Naive B cell (primary cell): ENCODE measurements at regions not wholly inside any gene's neighbourhood (a gene's known extent, or its start where the extent isn't known, plus 50 kb on each side); places are given as distances from the start of the nearest gene placed in this dataset.
A peak's percentile ranks its signal among the peaks of the same experiment; 100 is the strongest.

ENCODE experiments used
- ATAC-seq, 2 donors: fragments of 150-1000 bp; cut with Tn5 transposase; 2 replicates each; pipeline ENCODE4 v1.10.0; 2021; ENCODE audit warnings: low read depth in 2 of 2, mild to moderate bottlenecking in 2 of 2, moderate library complexity in 2 of 2
- DNase-seq: peaks from one replicate; pipeline ENCODE4 v3.0.0; 2022
- H3K27ac Mint-ChIP-seq, 6 donors: one replicate each; pipeline ENCODE4 v1.8.0; 2020 to 2022; ENCODE audit warnings: mild to moderate bottlenecking in 6 of 6, mixed read lengths in 6 of 6, moderate library complexity in 5 of 6, inconsistent platforms in 2 of 6
- H3K27me3 Mint-ChIP-seq, 3 donors: one replicate each; pipeline ENCODE4 v1.8.0; 2021 to 2022; ENCODE audit warnings: mixed read lengths in 3 of 3, mild to moderate bottlenecking in 1 of 3
- H3K36me3 Mint-ChIP-seq, 2 donors: one replicate each; pipeline ENCODE4 v1.8.0; 2020 to 2022; ENCODE audit warnings: mixed read lengths in 2 of 2, inconsistent platforms in 1 of 2, mild to moderate bottlenecking in 1 of 2
- H3K4me1 Mint-ChIP-seq, 3 donors: one replicate each; pipeline ENCODE4 v1.8.0; 2020 to 2022; ENCODE audit warnings: mixed read lengths in 3 of 3, inconsistent platforms in 1 of 3, mild to moderate bottlenecking in 1 of 3, moderate library complexity in 1 of 3
- H3K4me3 Mint-ChIP-seq, 8 donors: one replicate each; pipeline ENCODE4 v1.8.0; 2020 to 2022; ENCODE audit warnings: mild to moderate bottlenecking in 8 of 8, mixed read lengths in 8 of 8, moderate library complexity in 8 of 8, inconsistent platforms in 2 of 8
- H3K9me3 Mint-ChIP-seq, 7 donors: one replicate each; pipeline ENCODE4 v1.8.0; 2020 to 2022; ENCODE audit warnings: mixed read lengths in 7 of 7, mild to moderate bottlenecking in 5 of 7, inconsistent platforms in 2 of 7, moderate library complexity in 1 of 7

DNA sequence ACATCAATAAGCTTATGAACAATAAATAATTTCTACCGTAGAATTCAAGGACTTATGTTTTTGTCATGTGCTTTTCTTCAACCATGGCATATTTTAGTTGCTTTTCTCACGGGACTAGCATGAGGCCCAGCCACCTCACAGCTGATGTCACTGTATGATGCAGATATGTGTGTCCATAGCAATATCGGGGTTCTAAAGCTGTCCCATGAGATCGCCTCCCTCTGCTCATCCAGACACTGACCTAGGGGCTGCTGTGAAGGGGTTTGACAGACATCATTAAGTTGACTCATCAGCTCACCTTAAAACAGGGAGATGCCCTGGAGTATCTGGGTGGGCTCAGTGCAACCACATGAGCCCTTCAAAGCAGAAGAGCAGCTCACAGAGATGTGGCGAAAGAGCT is 210.3 kb upstream of the AJAP1 start:
- ATAC-seq: no peak
- Mint-ChIP-seq H3K4me1 (no peaks in the 10 kb centered on the region), H3K4me3 (no peak overlapping the region), H3K36me3 (no peaks in the 10 kb centered on the region), H3K27ac (no peak overlapping the region), H3K9me3 (no peaks in the 10 kb centered on the region), H3K27me3 (peaks cover 35 to 48% (median 36%) of the 10 kb centered on the region in 3 donors)
- no peak for DNase-seq

DNA sequence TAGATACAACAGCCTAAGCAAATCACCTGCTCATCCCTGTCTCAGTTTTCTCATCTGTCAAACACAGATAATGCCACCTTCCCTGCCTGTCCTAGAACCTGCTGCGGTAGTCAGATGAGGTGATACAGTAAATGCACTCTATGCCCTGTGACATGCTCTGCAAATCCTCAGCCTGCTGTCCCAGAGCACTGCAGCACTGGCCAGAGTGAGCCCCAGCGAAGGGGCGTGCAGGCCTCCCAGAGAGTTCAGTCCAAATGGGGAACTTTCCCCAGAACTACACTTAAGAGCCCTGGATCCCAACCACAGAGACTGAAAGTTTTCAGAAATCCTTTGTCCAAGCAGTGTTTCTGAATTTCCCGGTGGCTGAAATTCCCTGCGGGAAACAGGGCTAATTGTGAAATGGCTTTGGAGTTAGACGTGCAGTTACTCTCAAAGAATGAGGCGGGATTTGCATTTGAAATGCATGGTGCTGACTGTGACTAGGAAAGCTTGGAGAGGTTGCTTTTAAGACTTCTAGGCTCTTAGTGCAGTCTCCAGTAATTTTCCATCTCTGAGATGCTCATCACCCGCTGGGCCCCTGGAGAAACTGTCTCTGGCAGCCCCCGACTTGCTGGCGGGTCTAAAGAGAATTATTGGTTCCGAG is 206.5 kb upstream of the AJAP1 start:
- ATAC-seq (no peak), DNase-seq (no peak)
- Mint-ChIP-seq H3K9me3 (peaks cover 0 to 3% (median 0%) of the 10 kb centered on the region in 7 donors), H3K4me3 (no peak overlapping the region), H3K27me3 (peaks cover 35 to 64% (median 39%) of the 10 kb centered on the region in 3 donors), H3K4me1 (no peaks in the 10 kb centered on the region), H3K27ac (no peak overlapping the region), H3K36me3 (no peaks in the 10 kb centered on the region)

DNA sequence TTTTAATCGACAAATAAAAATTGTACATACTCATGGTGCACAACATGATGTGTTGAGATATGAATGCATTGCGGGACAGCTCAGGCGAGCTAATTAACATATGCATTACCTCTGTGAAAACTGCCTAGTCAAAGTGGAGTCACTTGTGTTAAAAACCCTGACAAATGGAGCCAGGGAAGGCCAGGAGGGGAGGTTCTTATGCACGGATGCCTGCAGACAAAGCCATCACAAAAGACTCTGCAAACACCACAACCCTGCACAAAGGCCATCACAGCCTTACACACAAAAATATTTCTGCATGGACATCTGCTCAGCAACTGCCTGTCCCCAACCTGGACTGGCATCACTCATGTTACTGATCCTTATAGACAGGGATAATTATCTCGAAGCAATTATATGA is 204.4 kb upstream of the AJAP1 start:
- Mint-ChIP-seq H3K4me1 (peaks cover 0 to 2% (median 0%) of the 10 kb centered on the region in 3 donors), H3K27ac (no peak overlapping the region), H3K36me3 (no peaks in the 10 kb centered on the region), H3K9me3 (peaks cover 0 to 9% (median 0%) of the 10 kb centered on the region in 7 donors), H3K4me3 (no peak overlapping the region), H3K27me3 (peaks cover 26 to 61% (median 33%) of the 10 kb centered on the region in 3 donors)
- ATAC-seq (no peak), DNase-seq (no peak)

DNA sequence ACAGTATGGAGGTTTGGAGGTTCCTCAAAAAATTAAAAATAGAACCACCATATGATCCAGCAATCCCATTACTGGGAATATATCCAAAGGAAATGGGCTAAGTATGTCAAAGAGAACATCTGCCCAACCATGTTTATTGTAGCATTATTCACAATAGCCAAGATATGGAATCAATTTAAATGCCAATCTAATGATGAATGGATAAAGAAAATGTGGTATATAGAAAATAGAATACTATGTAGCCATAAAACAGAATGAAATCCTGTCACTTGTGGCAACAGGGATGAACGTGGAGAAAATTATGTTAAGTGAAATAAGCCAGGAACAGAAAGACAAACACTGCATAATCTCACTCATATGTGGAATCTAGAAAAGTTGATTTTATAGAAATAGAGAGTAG is 201.7 kb upstream of the AJAP1 start:
- peaks cover 0 to 2% (median 0%) of the 10 kb centered on the region in 3 donors for H3K4me1 Mint-ChIP-seq
- H3K4me3 Mint-ChIP-seq: no peak overlapping the region
- H3K36me3 Mint-ChIP-seq: peaks cover 5 to 6% of the 10 kb centered on the region in 2 donors
- H3K27ac Mint-ChIP-seq: no peak overlapping the region
- peaks cover 8 to 34% (median 15%) of the 10 kb centered on the region in 3 donors for H3K27me3 Mint-ChIP-seq
- ATAC-seq (no peak), DNase-seq (no peak)
- H3K9me3 Mint-ChIP-seq: peaks cover 4 to 18% (median 6%) of the 10 kb centered on the region in 7 donors

DNA sequence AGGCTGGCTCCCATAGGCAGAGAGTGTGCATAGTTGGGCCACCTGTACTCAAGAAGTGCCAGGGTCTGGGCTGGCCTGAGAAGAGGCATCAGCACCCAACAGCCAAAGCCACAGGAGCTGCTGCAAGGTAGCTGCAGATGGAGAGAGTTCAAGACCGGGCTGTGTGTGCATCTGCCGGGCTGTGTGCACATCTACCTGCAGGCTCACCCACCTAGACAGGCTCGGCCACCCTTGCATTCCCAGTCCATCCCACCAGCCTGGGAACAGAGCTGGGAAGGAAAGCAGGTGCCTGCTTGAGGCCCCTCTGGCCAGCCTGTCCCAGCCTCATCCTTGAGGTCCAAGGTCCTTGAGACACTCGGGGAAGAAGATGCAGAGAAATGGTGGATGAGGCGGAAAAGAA is 194.4 kb upstream of the AJAP1 start:
- peak overlapping the region in 1 of 6 donors; percentile 53 for H3K27ac Mint-ChIP-seq
- H3K4me1 Mint-ChIP-seq: no peaks in the 10 kb centered on the region
- peaks cover 4 to 14% (median 8%) of the 10 kb centered on the region in 7 donors for H3K9me3 Mint-ChIP-seq
- no peak overlapping the region for H3K4me3 Mint-ChIP-seq
- H3K27me3 Mint-ChIP-seq: no peaks in the 10 kb centered on the region
- peaks cover 5 to 6% of the 10 kb centered on the region in 2 donors for H3K36me3 Mint-ChIP-seq
- ATAC-seq (no peak), DNase-seq (no peak)

DNA sequence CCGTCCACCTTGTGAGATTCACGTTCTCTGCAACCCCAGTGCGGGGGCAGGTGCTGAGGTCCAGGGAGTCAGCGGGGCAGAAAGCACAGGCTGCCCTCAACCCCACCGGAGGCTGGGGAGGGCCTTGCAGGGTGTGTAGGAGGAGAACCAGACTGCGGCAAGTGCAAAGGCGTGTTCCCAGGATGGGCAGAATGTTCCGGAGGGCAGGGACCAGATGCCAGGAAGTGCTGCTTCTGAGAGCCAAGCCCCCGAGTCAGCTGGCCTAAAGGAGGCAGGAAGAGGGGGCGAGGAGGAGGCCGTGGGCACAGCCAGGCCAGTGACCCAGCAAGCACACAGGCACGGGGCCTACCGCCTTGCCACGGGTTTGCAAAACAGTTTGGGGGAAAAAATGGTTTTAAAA is 193.8 kb upstream of the AJAP1 start:
- Mint-ChIP-seq H3K9me3 (peaks cover 4 to 14% (median 6%) of the 10 kb centered on the region in 7 donors), H3K27ac (no peak overlapping the region), H3K4me1 (no peaks in the 10 kb centered on the region), H3K27me3 (no peaks in the 10 kb centered on the region), H3K4me3 (no peak overlapping the region), H3K36me3 (peaks cover 5 to 6% of the 10 kb centered on the region in 2 donors)
- DNase-seq (no peak), ATAC-seq (no peak)

DNA sequence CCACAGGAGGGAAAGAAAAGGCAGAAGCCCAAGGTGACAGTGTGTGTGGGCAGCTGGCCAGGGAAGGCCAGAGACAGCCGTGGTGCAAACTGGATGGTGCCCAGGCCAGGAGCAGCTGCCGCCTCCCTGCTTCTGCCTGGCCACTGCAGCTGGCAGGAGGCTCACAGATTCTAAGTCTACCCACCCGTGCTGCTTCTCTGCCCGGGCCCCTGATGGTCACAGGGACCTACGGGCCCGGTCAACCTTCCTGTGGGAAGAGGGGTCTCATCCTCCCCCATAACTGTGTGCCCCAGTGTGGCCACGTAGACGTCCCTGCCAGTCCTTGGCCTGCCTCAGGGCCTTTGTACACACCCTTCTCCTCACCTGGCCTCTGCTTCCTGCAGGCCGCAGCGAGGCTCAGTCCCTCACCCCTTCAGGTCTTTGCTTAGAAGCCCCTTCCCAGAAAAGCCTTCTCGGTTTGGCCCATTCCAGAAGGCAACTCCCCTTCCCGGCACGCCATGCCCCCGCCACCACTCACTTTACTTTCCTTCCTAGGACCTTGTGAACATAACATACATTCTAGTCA is 192.6 kb upstream of the AJAP1 start:
- Mint-ChIP-seq H3K4me1 (no peaks in the 10 kb centered on the region), H3K27me3 (peaks cover 0 to 4% (median 0%) of the 10 kb centered on the region in 3 donors), H3K4me3 (no peak overlapping the region), H3K27ac (no peak overlapping the region), H3K9me3 (peaks cover 0 to 6% (median 0%) of the 10 kb centered on the region in 7 donors), H3K36me3 (no peaks in the 10 kb centered on the region)
- DNase-seq: no peak
- no peak for ATAC-seq

DNA sequence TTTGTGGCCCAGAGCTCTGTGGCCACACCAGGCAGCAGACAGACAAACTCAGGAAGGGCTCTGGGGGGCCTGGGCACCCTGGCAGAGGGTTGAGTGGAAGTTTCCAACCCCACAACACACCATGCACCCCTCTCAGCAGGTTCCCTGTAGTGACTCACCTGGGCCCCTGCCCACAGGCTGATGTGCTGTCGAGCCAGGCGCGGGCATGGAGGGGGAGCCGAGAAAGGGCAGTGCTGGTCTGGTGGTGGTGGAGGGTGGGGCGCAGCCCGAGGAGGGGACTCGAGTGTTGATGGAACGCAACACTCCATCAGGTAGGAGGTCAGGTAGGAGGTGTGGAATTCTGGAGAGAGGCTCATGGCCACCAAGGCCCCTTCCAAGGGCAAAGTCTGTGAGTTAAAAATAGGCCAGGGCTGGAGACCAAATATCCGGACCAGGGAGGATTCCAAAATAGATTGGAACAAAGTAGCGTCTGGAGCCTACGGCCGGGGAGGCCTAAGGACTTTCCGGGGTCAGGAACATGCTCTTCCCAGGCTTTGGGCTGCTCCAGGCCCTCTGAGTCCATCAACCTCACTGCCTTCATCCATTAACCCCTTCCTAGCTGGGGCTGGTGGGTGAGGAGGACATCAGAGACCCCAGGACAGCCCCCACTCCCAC is 191.5 kb upstream of the AJAP1 start:
- Mint-ChIP-seq H3K9me3 (peaks cover 0 to 4% (median 0%) of the 10 kb centered on the region in 7 donors), H3K4me1 (no peaks in the 10 kb centered on the region), H3K27me3 (peaks cover 0 to 7% (median 0%) of the 10 kb centered on the region in 3 donors), H3K27ac (no peak overlapping the region), H3K36me3 (no peaks in the 10 kb centered on the region), H3K4me3 (no peak overlapping the region)
- DNase-seq: no peak
- no peak for ATAC-seq

DNA sequence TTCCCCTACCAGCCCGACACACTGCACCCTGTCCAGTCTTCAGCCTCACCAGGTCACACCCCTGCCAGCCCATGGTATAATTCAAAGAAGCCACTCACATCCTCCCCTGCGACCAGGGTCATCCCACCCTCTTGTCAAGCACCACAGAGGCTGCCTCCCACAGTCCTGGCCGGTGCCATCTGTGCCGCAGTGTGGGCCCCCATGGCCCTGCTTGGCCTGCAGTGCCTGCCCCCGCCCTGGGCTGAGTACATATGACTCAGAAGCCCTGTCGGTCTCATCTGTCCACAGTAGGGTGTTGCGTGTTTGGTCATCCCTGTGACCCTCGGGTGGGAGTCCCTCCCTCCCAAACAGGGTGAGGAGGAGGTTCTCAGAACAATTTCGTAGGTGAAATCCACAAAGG is 190.8 kb upstream of the AJAP1 start:
- no peak for ATAC-seq
- Mint-ChIP-seq H3K36me3 (no peaks in the 10 kb centered on the region), H3K27me3 (peaks cover 0 to 7% (median 0%) of the 10 kb centered on the region in 3 donors), H3K9me3 (peaks cover 0 to 3% (median 0%) of the 10 kb centered on the region in 7 donors), H3K4me3 (no peak overlapping the region), H3K27ac (no peak overlapping the region), H3K4me1 (no peaks in the 10 kb centered on the region)
- DNase-seq: no peak

DNA sequence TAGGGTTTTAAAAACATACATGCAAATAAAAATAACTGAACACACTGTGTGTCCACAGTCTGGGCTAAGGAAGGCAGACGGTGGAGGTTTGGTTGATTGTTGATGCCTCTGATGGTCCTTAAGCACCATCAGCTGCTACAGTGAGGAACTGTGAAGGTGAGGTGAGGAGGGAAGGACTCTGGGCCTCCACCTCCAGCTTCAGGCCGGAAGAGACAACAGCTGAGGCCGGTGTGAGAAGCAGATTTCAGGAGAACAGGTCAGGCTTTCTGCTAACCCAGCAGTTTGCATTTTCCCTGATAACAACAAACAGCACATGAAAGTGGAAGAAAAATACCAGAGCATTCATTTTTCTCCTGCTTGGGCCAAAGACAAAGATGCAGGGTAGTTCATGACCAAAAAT is 189.9 kb upstream of the AJAP1 start:
- Mint-ChIP-seq H3K36me3 (no peaks in the 10 kb centered on the region), H3K4me1 (no peaks in the 10 kb centered on the region), H3K27me3 (peaks cover 0 to 7% (median 0%) of the 10 kb centered on the region in 3 donors), H3K9me3 (peaks cover 0 to 3% (median 0%) of the 10 kb centered on the region in 7 donors), H3K4me3 (no peak overlapping the region), H3K27ac (peak overlapping the region in 1 of 6 donors; percentile 42)
- DNase-seq (no peak), ATAC-seq (no peak)

DNA sequence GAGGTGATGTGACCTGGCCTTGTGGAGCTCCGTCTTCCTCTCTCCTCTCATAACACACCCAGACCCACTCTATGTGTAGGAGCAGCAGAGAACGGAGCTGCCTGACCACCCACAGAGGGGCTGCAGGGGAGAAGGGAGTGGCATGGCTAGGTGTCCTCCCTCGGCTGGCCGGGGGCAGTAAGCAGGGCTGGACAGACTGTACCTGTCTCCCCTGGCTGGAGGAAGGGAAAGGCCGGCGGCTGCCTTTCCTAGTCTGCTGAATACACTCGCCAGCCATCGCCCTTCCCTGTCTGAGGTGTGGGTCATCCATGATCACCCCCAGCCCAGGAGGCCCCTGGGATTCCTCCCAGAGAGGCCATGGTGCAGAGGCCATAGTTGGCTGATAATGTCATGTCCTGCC is 187.2 kb upstream of the AJAP1 start:
- ATAC-seq: no peak

DNA sequence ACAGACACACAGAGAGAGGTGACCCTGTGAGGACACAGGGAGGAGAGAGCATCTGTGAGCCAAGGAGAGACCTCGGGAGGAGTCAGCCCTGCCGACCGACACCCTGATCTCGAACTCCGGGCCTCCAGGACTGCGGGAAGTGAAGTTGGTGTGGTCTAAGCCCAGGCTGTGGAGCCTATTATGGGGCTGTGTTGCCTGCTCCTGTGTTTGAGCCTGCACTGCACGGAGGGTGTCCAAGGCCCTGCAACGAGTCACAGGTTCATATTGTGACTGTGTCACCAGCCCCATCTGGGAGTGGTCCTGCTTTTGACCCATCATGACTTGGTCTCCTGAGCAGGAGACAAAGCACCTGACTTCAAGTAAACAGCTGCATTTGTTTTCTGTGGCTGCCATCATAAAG is 186.0 kb upstream of the AJAP1 start:
- no peak overlapping the region for H3K27ac Mint-ChIP-seq
- peaks cover 0 to 7% (median 3%) of the 10 kb centered on the region in 7 donors for H3K9me3 Mint-ChIP-seq
- peaks cover 0 to 7% (median 5%) of the 10 kb centered on the region in 3 donors for H3K27me3 Mint-ChIP-seq
- ATAC-seq (no peak), DNase-seq (no peak)
- H3K4me3 Mint-ChIP-seq: no peak overlapping the region
- H3K4me1 Mint-ChIP-seq: no peaks in the 10 kb centered on the region
- no peaks in the 10 kb centered on the region for H3K36me3 Mint-ChIP-seq

More for the DNA sequence above, 187.2 kb upstream of the AJAP1 start:
- no peak for DNase-seq
- Mint-ChIP-seq H3K27ac (peak overlapping the region in 1 of 6 donors; percentile 42), H3K4me3 (no peak overlapping the region), H3K4me1 (no peaks in the 10 kb centered on the region), H3K9me3 (peaks cover 0 to 4% (median 2%) of the 10 kb centered on the region in 7 donors), H3K27me3 (peaks cover 0 to 7% (median 5%) of the 10 kb centered on the region in 3 donors), H3K36me3 (no peaks in the 10 kb centered on the region)

DNA sequence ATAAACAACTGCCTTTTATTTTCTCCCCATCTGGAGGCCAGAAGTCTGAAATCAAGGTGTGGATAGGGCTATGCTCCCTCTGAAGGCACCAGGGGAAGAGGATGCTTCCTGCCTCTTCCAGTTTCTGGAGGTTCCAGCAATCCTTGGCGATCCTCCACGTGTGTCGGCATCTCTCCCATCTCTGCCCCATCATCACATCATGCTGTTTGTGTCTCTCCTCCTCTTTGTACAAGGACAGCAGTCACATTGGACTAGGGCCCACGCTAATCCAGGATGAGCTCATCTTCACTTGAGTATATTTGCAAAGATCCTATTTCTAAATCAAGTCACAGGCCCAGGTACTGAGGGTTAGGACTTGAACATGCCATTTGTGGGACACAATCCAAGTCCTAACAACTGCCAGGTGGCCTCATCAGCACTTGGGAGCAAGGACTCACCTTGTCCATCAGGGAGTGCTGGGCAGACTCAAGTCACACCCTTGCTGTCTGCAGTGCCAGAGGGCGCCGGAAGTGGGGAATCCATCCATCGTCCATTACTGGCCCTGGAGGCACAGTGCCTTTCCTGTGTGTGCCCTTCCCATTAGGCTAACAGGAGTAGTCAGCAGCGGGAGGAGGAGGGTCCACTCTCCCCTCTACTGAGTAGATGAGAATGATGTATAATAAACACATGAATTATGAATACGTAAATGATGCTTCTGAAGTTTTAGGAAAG is 185.4 kb upstream of the AJAP1 start:
- H3K27me3 Mint-ChIP-seq: peaks cover 0 to 7% (median 5%) of the 10 kb centered on the region in 3 donors
- no peak overlapping the region for H3K4me3 Mint-ChIP-seq
- no peaks in the 10 kb centered on the region for H3K36me3 Mint-ChIP-seq

More for the DNA sequence above, 185.4 kb upstream of the AJAP1 start:
- Mint-ChIP-seq H3K27ac (no peak overlapping the region), H3K9me3 (peaks cover 0 to 7% (median 3%) of the 10 kb centered on the region in 7 donors), H3K4me1 (no peaks in the 10 kb centered on the region)
- ATAC-seq: no peak
- DNase-seq: no peak
